ENCODE measurements at regions not wholly inside any gene's neighbourhood (a gene's known extent, or its start where the extent isn't known, plus 50 kb on each side); places are given as distances from the start of the nearest gene placed in this dataset.

DNA sequence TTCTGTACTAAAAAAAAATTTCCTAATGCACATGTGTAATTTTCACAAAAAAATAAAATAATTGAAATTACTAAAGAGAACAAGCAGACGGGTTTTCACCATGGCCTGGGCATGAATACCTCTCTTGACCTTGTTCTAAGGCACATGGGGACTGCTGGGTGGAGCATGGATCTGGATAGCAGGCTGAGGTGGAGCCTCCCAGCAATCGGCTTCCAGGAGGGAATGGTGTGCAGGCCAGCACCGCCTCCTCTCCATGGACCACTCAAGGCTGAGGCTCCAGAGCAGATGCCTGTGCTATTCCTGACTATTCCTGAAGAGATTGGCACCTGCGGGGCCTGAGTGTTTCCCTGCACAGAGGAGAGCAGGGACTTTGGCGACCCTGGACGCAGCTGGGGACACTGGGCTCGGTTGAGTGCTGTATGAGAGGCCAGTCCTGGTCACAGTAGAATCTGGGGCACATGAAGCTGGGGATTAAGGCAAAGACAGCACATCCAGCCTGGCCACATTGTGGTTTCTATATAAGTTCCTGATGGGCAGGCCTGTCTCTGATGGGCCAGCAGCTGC is 963.6 kb downstream of the BRD1 start:
- TF ChIP-seq, protein P1, sequence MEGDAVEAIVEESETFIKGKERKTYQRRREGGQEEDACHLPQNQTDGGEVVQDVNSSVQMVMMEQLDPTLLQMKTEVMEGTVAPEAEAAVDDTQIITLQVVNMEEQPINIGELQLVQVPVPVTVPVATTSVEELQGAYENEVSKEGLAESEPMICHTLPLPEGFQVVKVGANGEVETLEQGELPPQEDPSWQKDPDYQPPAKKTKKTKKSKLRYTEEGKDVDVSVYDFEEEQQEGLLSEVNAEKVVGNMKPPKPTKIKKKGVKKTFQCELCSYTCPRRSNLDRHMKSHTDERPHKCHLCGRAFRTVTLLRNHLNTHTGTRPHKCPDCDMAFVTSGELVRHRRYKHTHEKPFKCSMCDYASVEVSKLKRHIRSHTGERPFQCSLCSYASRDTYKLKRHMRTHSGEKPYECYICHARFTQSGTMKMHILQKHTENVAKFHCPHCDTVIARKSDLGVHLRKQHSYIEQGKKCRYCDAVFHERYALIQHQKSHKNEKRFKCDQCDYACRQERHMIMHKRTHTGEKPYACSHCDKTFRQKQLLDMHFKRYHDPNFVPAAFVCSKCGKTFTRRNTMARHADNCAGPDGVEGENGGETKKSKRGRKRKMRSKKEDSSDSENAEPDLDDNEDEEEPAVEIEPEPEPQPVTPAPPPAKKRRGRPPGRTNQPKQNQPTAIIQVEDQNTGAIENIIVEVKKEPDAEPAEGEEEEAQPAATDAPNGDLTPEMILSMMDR (IDR thresholded peaks at IDR 0.05): no peak
- ATAC-seq: no peak
- WGBS, 3 donors: 74 to 78% (median 76%) methylated on average over 7 of the region's 7 CpGs
- H3K4me1 ChIP-seq: no peaks in the 10 kb centered on the region
- intact Hi-C loops (cut with DNase I): no loop called here
- no peak for DNase-seq
- no peak overlapping the region for H3K4me3 ChIP-seq
- H3K36me3 ChIP-seq (ENCODE audit: insufficient read depth in 1 of 2, low read depth in 1 of 2): no peaks in the 10 kb centered on the region
- no peaks in the 10 kb centered on the region for H3K9me3 ChIP-seq
- H3K27me3 ChIP-seq (ENCODE audit: insufficient read depth in 3 of 3, low read length in 2 of 3): peaks cover 0 to 16% (median 2%) of the 10 kb centered on the region in 3 donors
- H3K27ac ChIP-seq: no peak overlapping the region

- Histone ChIP-seq H3K27me3 (ENCODE audit: insufficient read depth in 3 of 3, low read length in 2 of 3) (peaks cover 0 to 2% (median 2%) of the 10 kb centered on the region in 3 donors), H3K27ac (no peak overlapping the region), H3K4me1 (no peaks in the 10 kb centered on the region), H3K4me3 (no peak overlapping the region), H3K36me3 (ENCODE audit: insufficient read depth in 1 of 2, low read depth in 1 of 2) (no peaks in the 10 kb centered on the region), H3K9me3 (no peaks in the 10 kb centered on the region)
- 66 to 74% (median 67%) methylated on average over 7 of the region's 7 CpGs for WGBS, 3 donors
- ATAC-seq (no peak), DNase-seq (no peak)
- intact Hi-C loops (cut with DNase I): no loop called here
- TF ChIP-seq, protein P1 (IDR thresholded peaks at IDR 0.05): no peak
These were observed 967.1 kb downstream of the BRD1 start for GRCh38 chr22:48860557-48860956.

DNA sequence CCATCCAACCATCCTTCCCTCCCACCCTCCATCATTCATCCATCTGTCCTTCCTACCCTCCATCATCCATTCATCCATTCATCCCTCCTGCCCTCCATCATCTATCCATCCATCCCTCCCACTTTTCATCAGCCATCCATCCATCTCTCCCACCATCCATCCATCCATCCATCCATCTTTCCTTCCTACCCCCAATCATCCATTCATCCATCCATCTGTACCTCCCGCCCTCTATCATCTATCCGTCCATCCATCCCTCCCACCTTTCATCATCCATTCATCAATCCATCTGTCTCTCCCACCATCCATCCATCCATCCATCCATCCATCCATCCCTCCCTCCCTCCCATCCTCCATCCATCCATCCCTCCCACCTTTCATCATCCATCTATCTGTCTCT is 968.8 kb downstream of the BRD1 start:
- ATAC-seq (no peak), DNase-seq (no peak)
- peaks cover 0 to 2% (median 0%) of the 10 kb centered on the region in 3 donors for H3K27me3 ChIP-seq (ENCODE audit: insufficient read depth in 3 of 3, low read length in 2 of 3)
- no peaks in the 10 kb centered on the region for H3K4me1 ChIP-seq
- TF ChIP-seq, protein P1 (IDR thresholded peaks at IDR 0.05): no peak
- intact Hi-C loops (cut with DNase I): no loop called here
- WGBS, 3 donors: 71 to 100% (median 93%) methylated on average over 2 of the region's 2 CpGs
- H3K36me3 ChIP-seq (ENCODE audit: insufficient read depth in 1 of 2, low read depth in 1 of 2): no peaks in the 10 kb centered on the region
- no peaks in the 10 kb centered on the region for H3K9me3 ChIP-seq
- H3K27ac ChIP-seq: no peak overlapping the region
- H3K4me3 ChIP-seq: no peak overlapping the region

DNA sequence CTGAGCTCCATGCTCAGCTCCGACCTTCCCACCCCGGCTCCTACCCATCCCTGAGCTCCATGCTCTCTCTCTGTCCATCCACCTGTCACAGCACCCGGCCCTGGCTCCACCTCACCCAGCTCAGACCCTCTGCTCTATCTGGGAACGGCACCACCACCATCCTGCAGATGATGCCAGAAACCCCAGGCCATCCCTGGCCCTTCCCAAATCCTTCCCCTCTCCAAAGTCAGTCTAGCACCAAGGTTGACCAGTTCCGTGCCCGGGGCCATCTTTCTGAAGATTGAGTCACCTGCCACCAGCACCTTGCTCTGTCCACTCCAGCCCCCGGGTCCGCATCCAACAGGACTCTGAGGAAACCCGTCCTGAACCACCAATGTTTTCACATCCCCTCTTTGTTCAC is 969.6 kb downstream of the BRD1 start:
- TF ChIP-seq, protein P1 (IDR thresholded peaks at IDR 0.05): no peak
- no peaks in the 10 kb centered on the region for H3K36me3 ChIP-seq (ENCODE audit: insufficient read depth in 1 of 2, low read depth in 1 of 2)
- ATAC-seq: no peak
- no peaks in the 10 kb centered on the region for H3K9me3 ChIP-seq
- no peaks in the 10 kb centered on the region for H3K4me1 ChIP-seq
- intact Hi-C loops (cut with DNase I): no loop called here
- H3K27me3 ChIP-seq (ENCODE audit: insufficient read depth in 3 of 3, low read length in 2 of 3): peaks cover 0 to 2% (median 0%) of the 10 kb centered on the region in 3 donors
- 73 to 89% (median 76%) methylated on average over 9 of the region's 9 CpGs for WGBS, 3 donors
- no peak overlapping the region for H3K4me3 ChIP-seq
- no peak for DNase-seq
- no peak overlapping the region for H3K27ac ChIP-seq

DNA sequence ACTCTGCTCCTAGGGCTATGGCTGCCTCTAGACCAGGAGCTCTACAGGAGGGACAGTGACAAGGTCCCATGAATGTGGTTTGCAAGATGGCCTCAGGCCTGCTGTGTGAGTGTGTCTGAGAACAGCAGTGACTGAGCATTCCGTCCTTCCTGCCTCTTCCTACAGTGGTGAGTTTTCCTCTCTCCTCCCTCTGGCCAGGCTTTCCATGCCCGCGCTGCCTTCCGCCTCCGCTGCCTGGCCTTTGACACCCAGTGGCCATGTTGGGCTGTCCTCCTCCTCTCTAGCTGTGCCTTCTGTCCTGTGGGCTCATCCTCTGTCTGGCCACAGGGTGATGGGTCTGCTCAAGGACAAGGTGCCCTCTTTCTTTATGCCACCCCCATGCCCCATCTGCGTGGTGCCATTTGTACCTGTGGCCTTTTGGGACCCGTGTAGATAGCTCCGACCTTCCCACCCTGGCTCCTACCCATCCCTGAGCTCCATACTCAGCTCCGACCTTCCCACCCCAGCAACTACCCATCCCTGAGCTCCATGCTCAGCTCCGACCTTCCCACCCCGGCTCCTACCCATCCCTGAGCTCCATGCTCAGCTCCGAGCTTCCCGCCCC is 970.4 kb downstream of the BRD1 start:
- no peak for DNase-seq
- Histone ChIP-seq H3K9me3 (no peaks in the 10 kb centered on the region), H3K36me3 (ENCODE audit: insufficient read depth in 1 of 2, low read depth in 1 of 2) (no peaks in the 10 kb centered on the region), H3K27me3 (ENCODE audit: insufficient read depth in 3 of 3, low read length in 2 of 3) (peaks cover 0 to 2% (median 0%) of the 10 kb centered on the region in 3 donors), H3K4me1 (no peaks in the 10 kb centered on the region), H3K27ac (no peak overlapping the region), H3K4me3 (no peak overlapping the region)
- intact Hi-C loops (cut with DNase I): no loop called here
- TF ChIP-seq, protein P1 (IDR thresholded peaks at IDR 0.05): no peak
- ATAC-seq: no peak
- WGBS, 3 donors: 85 to 88% (median 86%) methylated on average over 13 of the region's 13 CpGs

Measured in psoas muscle (tissue), 7 donors.